22Rv1 (cell line): ENCODE measurements at regions not wholly inside any gene's neighbourhood (a gene's known extent, or its start where the extent isn't known, plus 50 kb on each side); places are given as distances from the start of the nearest gene placed in this dataset.

Experiments
- ZFX ChIP-seq: fragments of 450-650 bp; IDR thresholded peaks from 2 replicates; pipeline ENCODE4 v1.6.1; 2017; ENCODE audit warnings: antibody characterized with exemption, borderline replicate concordance
- TF ChIP-seq, protein P1 (sequence below): fragments of 450-650 bp; IDR thresholded peaks from 2 replicates; pipeline ENCODE4 v1.5.1; 2017; ENCODE audit warnings: mild to moderate bottlenecking

DNA sequence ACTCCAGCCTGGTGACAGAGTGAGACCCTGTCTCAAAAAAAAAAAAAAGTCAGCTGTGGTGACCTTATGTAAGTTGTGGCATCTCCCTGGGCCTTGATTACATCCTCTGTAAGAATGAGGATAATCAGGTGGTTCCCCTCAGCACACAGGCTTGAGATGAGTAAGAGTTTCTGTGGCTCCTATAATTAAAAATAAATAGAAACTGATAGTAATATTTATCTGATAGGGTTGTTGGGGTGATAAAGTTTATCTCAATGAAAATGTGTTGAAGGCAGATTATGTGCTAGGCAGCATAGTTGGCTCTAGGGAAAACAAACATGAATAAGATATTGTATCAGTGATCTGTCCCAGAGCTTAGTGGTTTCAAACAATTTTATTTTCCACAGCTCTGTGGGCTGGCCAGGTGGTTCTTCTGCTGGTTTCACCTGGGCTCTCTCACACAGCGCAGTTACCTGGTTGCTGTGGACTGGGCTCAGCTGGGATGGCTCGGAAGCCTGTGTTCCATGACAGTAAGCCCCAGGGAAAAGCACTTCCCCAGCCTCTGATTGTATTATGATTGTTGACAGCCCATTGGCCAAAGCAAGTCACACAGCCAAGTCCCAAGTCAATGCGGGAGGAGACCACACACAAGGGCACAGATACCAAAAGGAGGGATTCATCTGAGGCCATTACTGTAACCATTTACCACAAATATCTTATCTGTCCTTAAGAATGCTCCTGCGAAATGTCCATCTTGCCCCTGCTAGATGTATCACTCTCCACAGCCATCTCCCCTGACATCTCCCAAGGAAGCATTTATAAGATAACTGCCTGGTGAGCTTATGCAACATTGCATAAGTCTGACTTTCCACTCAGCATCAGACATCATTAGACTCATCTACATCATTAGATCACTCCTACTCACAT lies 151.7 kb downstream of the NUAK1 start:
- TF ChIP-seq, protein P1, sequence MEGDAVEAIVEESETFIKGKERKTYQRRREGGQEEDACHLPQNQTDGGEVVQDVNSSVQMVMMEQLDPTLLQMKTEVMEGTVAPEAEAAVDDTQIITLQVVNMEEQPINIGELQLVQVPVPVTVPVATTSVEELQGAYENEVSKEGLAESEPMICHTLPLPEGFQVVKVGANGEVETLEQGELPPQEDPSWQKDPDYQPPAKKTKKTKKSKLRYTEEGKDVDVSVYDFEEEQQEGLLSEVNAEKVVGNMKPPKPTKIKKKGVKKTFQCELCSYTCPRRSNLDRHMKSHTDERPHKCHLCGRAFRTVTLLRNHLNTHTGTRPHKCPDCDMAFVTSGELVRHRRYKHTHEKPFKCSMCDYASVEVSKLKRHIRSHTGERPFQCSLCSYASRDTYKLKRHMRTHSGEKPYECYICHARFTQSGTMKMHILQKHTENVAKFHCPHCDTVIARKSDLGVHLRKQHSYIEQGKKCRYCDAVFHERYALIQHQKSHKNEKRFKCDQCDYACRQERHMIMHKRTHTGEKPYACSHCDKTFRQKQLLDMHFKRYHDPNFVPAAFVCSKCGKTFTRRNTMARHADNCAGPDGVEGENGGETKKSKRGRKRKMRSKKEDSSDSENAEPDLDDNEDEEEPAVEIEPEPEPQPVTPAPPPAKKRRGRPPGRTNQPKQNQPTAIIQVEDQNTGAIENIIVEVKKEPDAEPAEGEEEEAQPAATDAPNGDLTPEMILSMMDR: no peak
- TF ChIP-seq ZFX: no peak
